ENCODE measurements at regions not wholly inside any gene's neighbourhood (a gene's known extent, or its start where the extent isn't known, plus 50 kb on each side); places are given as distances from the start of the nearest gene placed in this dataset.

- no peak for TF ChIP-seq CTCF (IDR thresholded peaks at IDR 0.05; ENCODE audit: low read depth, low read length)
- no peaks in the 10 kb centered on the region for H3K27me3 ChIP-seq (ENCODE audit: insufficient read depth, low read depth, severe bottlenecking)
- no peak overlapping the region for H3K27ac ChIP-seq
- H3K9me3 ChIP-seq (ENCODE audit: severe bottlenecking) = no peaks in the 10 kb centered on the region
- DNase-seq = no peak
- H3K4me3 ChIP-seq (ENCODE audit: low read depth, low read length) = no peak overlapping the region
- no peaks in the 10 kb centered on the region for H3K36me3 ChIP-seq
Observed at GRCh38 chr1:106678279-106679050, 378.0 kb upstream of the PRMT6 start.

GRCh38 chr1:106680216-106680615 lies 376.3 kb upstream of the PRMT6 start:
- no peak for TF ChIP-seq CTCF (IDR thresholded peaks at IDR 0.05; ENCODE audit: low read depth, low read length)
- DNase-seq = no peak
- H3K9me3 ChIP-seq (ENCODE audit: severe bottlenecking) = no peaks in the 10 kb centered on the region

GRCh38 chr1:106680776-106681344 lies 375.6 kb upstream of the PRMT6 start:
- no peaks in the 10 kb centered on the region for H3K9me3 ChIP-seq (ENCODE audit: severe bottlenecking)
- no peak for TF ChIP-seq CTCF (IDR thresholded peaks at IDR 0.05; ENCODE audit: low read depth, low read length)

More at GRCh38 chr1:106680216-106680615, 376.3 kb upstream of the PRMT6 start:
- Histone ChIP-seq H3K36me3 (no peaks in the 10 kb centered on the region), H3K27me3 (ENCODE audit: insufficient read depth, low read depth, severe bottlenecking) (no peaks in the 10 kb centered on the region), H3K4me3 (ENCODE audit: low read depth, low read length) (no peak overlapping the region), H3K27ac (no peak overlapping the region)

GRCh38 chr1:106681939-106682522 lies 374.4 kb upstream of the PRMT6 start:
- Histone ChIP-seq H3K9me3 (ENCODE audit: severe bottlenecking) (no peaks in the 10 kb centered on the region), H3K27ac (no peak overlapping the region), H3K4me3 (ENCODE audit: low read depth, low read length) (no peak overlapping the region), H3K27me3 (ENCODE audit: insufficient read depth, low read depth, severe bottlenecking) (no peaks in the 10 kb centered on the region), H3K36me3 (no peaks in the 10 kb centered on the region)
- DNase-seq = no peak
- no peak for TF ChIP-seq CTCF (IDR thresholded peaks at IDR 0.05; ENCODE audit: low read depth, low read length)

More at GRCh38 chr1:106680776-106681344, 375.6 kb upstream of the PRMT6 start:
- no peaks in the 10 kb centered on the region for H3K36me3 ChIP-seq
- H3K27me3 ChIP-seq (ENCODE audit: insufficient read depth, low read depth, severe bottlenecking) = no peaks in the 10 kb centered on the region
- no peak overlapping the region for H3K27ac ChIP-seq
- DNase-seq = no peak
- H3K4me3 ChIP-seq (ENCODE audit: low read depth, low read length) = no peak overlapping the region

GRCh38 chr1:106688446-106688845 lies 368.0 kb upstream of the PRMT6 start:
- H3K4me3 ChIP-seq (ENCODE audit: low read depth, low read length) = no peak overlapping the region
- no peaks in the 10 kb centered on the region for H3K36me3 ChIP-seq
- no peaks in the 10 kb centered on the region for H3K9me3 ChIP-seq (ENCODE audit: severe bottlenecking)
- H3K27me3 ChIP-seq (ENCODE audit: insufficient read depth, low read depth, severe bottlenecking) = no peaks in the 10 kb centered on the region
- no peak overlapping the region for H3K27ac ChIP-seq
- no peak for TF ChIP-seq CTCF (IDR thresholded peaks at IDR 0.05; ENCODE audit: low read depth, low read length)
- DNase-seq = no peak

Measured in WERI-Rb-1 (cell line).